Kidney (tissue), 13 donors: ENCODE measurements at regions not wholly inside any gene's neighbourhood (a gene's known extent, or its start where the extent isn't known, plus 50 kb on each side); places are given as distances from the start of the nearest gene placed in this dataset.

ENCODE experiments used
- DNase-seq, 5 donors: peaks; one replicate each; pipeline ENCODE4 v3.0.0-alpha.2; 2013 to 2020
- FAIRE-seq: peaks from 2 replicates; lab custom pipeline; 2012; peaks lifted over from hg19 to GRCh38; lab: Jason Lieb, UNC
- H3K27ac ChIP-seq, 2 donors: one replicate each; pipeline ENCODE4 v1.7.0; 2013; ENCODE audit warnings: low read depth in 2 of 2, low read length in 2 of 2, inconsistent platforms in 1 of 2
- H3K27me3 ChIP-seq: one replicate; pipeline ENCODE4 v1.7.1; 2013; ENCODE audit warnings: low read length, inconsistent platforms; ENCODE audit not compliant: control insufficient read depth, insufficient read depth
- H3K36me3 ChIP-seq, 3 donors: one replicate each; pipeline versions ENCODE4 v1.7.0 to v1.7.1; 2013; ENCODE audit warnings: low read length in 3 of 3, control low read depth in 1 of 3, inconsistent platforms in 1 of 3; ENCODE audit not compliant: insufficient read depth in 3 of 3, control insufficient read depth in 2 of 3
- H3K4me1 ChIP-seq, 3 donors: one replicate each; pipeline versions ENCODE4 v1.7.0 to v1.7.1; 2013; ENCODE audit warnings: low read length in 3 of 3, inconsistent platforms in 1 of 3, low read depth in 1 of 3; ENCODE audit not compliant: control insufficient read depth in 2 of 3, insufficient read depth in 2 of 3
- H3K4me3 ChIP-seq, 3 donors: one replicate each; pipeline versions ENCODE4 v1.7.0 to v1.8.1; 2013; ENCODE audit warnings: low read length in 3 of 3, control low read depth in 1 of 3, inconsistent platforms in 1 of 3
- H3K9ac ChIP-seq, 3 donors: one replicate each; pipeline versions ENCODE4 v1.7.0 to v1.7.1; 2013; ENCODE audit warnings: low read length in 3 of 3, control low read depth in 1 of 3, inconsistent platforms in 1 of 3
- H3K9me3 ChIP-seq, 3 donors: one replicate each; pipeline versions ENCODE4 v1.7.0 to v1.7.1; 2013; ENCODE audit warnings: low read length in 3 of 3, control low read depth in 1 of 3, inconsistent platforms in 1 of 3; ENCODE audit not compliant: control insufficient read depth in 2 of 3, insufficient read depth in 1 of 3
- intact Hi-C: fragments of 100-400 bp; cut with DNase I; formaldehyde crosslinking; loops from one replicate; pipeline ENCODE4 v1.11.1; 2022
- TF ChIP-seq, protein P1 (sequence below): IDR thresholded peaks from 3 replicates; pipeline ENCODE4 v1.5.1; 2012; ENCODE audit warnings: mild to moderate bottlenecking, moderate library complexity, borderline replicate concordance; ENCODE audit not compliant: insufficient read depth; ENCODE audit errors: extremely low read depth
- donor health status: control.
- donor health status: control.
- donor health status: control.
- donor health status: control.
- donor health status: control.
- donor health status: DM: yes; HTN: yes; CAD: no.
- donor health status: Normal renal cell carcinoma (clear cell type).

DNA sequence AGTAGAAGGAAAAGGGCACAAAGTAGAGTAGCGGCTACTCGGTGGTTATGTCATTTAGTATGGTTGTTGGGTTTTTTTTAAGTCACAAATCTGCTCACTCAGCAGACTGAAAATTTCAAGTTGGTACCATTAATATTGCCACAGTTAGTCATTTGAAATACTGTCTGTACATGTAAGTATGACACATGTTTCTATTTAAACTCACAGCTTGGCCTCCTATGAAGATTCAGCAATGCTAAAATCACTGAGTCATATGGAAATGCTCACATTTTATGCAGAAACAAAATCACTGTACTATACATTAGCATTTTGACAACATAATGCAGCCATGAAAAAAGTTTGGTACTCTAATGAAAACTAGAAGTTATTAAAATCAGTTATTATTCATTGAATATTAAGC, 571.9 kb downstream of the TAFA4 start:
- no peak overlapping the region for H3K4me3 ChIP-seq
- H3K9me3 ChIP-seq = no peaks in the 10 kb centered on the region
- no peaks in the 10 kb centered on the region for H3K36me3 ChIP-seq
- no peaks in the 10 kb centered on the region for H3K4me1 ChIP-seq
- TF ChIP-seq, protein P1, sequence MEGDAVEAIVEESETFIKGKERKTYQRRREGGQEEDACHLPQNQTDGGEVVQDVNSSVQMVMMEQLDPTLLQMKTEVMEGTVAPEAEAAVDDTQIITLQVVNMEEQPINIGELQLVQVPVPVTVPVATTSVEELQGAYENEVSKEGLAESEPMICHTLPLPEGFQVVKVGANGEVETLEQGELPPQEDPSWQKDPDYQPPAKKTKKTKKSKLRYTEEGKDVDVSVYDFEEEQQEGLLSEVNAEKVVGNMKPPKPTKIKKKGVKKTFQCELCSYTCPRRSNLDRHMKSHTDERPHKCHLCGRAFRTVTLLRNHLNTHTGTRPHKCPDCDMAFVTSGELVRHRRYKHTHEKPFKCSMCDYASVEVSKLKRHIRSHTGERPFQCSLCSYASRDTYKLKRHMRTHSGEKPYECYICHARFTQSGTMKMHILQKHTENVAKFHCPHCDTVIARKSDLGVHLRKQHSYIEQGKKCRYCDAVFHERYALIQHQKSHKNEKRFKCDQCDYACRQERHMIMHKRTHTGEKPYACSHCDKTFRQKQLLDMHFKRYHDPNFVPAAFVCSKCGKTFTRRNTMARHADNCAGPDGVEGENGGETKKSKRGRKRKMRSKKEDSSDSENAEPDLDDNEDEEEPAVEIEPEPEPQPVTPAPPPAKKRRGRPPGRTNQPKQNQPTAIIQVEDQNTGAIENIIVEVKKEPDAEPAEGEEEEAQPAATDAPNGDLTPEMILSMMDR = no peak
- H3K27ac ChIP-seq = no peak overlapping the region
- FAIRE-seq (no peak), DNase-seq (no peak)
- intact Hi-C loops = no loop called here
- no peaks in the 10 kb centered on the region for H3K27me3 ChIP-seq
- H3K9ac ChIP-seq = no peak overlapping the region

DNA sequence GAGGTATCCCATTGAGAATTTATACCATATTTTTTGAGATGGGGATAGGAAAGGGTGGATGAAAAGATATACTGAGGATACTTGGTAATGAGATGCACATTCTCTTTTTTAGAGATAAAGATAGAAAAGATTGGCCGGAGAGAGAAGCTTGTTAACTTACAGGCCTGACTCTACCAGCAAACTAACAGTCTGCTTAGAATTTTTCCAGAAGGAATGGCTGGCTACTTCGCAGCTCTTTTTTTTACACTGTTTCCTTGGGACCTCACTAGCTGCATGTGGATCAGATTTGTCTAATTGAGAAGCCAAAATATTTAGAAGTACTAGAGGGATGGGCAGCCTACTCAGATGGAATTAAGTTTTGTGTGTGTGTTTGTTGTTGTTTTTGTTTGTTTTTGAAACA, 586.6 kb downstream of the TAFA4 start:
- intact Hi-C loops = no loop called here
- Histone ChIP-seq H3K9ac (no peak overlapping the region), H3K36me3 (no peaks in the 10 kb centered on the region)

DNA sequence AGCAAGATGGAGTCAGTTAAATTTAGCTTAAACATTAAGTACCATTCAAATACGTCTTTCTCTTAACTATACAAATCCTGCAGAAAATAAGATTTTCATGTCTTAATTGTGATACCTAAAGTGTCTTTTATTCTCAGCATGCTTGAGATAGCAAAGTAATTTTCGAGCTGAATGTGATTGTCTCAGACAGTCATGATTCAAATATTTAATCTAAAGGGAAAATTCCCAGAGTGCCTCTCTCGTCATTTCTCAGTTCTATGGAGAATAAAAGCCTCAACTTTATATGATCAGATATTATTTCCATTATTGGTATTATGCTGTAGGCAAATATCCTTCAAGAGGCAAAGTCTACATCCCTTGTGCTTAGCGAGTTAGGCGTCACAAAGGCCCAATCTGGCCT, 589.9 kb downstream of the TAFA4 start:
- Histone ChIP-seq H3K4me3 (no peak overlapping the region), H3K36me3 (no peaks in the 10 kb centered on the region), H3K27ac (no peak overlapping the region), H3K4me1 (no peaks in the 10 kb centered on the region), H3K27me3 (no peaks in the 10 kb centered on the region), H3K9ac (no peak overlapping the region), H3K9me3 (no peaks in the 10 kb centered on the region)
- TF ChIP-seq, protein P1 = no peak
- intact Hi-C loops = no loop called here
- FAIRE-seq (no peak), DNase-seq (no peak)

More for the DNA sequence above, 586.6 kb downstream of the TAFA4 start:
- Histone ChIP-seq H3K27me3 (no peaks in the 10 kb centered on the region), H3K9me3 (no peaks in the 10 kb centered on the region), H3K4me3 (no peak overlapping the region), H3K27ac (no peak overlapping the region), H3K4me1 (no peaks in the 10 kb centered on the region)
- no peak for DNase-seq
- TF ChIP-seq, protein P1 = no peak
- FAIRE-seq = no peak

DNA sequence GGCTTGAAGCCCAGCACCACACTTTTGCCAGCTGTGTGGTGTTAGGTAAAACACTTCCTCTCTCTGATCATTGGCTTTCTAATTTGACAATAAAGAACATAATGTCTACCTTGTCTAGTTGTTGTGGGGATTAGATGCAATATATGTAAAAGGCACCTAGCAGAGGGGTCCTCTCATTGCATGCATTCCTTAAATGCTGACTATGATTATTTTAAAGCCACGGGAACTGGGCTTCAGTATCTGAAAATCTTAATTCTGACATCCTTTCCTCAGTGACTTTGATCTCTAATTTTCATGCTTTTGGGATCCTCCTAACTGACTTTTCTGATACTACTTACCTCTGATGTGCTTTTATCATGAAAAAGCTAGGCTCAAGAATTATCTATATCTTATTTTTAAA, 596.3 kb downstream of the TAFA4 start:
- H3K27ac ChIP-seq = no peak overlapping the region
- intact Hi-C loops = no loop called here
- H3K9me3 ChIP-seq = no peaks in the 10 kb centered on the region

More for the DNA sequence above, 596.3 kb downstream of the TAFA4 start:
- no peak for FAIRE-seq
- Histone ChIP-seq H3K4me1 (no peaks in the 10 kb centered on the region), H3K36me3 (no peaks in the 10 kb centered on the region), H3K27me3 (no peaks in the 10 kb centered on the region), H3K9ac (no peak overlapping the region), H3K4me3 (no peak overlapping the region)
- DNase-seq = no peak
- TF ChIP-seq, protein P1 = no peak
